ENCODE measurements at regions not wholly inside any gene's neighbourhood (a gene's known extent, or its start where the extent isn't known, plus 50 kb on each side); places are given as distances from the start of the nearest gene placed in this dataset.

DNA sequence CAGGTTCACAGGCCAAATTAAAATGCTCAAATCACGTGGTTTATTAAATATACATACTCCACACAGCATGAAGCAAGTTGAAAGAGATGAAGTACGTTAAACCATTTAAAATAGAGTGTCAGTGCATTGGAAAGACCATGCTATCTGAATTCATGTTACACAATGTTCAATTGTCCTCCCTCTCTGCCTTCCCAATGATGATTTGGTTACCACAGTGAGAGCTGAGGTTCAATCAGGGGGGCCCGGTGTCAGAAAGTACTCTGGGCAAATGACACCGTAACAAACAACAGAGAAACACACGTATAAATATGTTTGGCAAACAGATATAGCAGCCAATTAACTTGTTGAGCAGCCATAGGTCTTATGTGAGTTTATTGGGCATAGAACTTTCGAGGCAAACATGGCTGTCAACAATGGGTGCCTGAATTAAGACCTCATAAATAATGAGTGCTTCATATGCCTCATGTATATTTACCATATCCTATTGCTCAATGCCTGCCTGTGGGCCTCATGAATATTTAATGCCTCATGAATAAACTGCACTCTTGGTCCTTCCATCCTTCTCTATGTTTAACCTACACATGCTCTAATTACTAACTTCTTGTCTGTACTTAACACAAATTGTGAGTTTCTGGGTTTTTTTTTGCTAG lies 641.5 kb downstream of the PLOD2 start:
- TF ChIP-seq, protein P1, sequence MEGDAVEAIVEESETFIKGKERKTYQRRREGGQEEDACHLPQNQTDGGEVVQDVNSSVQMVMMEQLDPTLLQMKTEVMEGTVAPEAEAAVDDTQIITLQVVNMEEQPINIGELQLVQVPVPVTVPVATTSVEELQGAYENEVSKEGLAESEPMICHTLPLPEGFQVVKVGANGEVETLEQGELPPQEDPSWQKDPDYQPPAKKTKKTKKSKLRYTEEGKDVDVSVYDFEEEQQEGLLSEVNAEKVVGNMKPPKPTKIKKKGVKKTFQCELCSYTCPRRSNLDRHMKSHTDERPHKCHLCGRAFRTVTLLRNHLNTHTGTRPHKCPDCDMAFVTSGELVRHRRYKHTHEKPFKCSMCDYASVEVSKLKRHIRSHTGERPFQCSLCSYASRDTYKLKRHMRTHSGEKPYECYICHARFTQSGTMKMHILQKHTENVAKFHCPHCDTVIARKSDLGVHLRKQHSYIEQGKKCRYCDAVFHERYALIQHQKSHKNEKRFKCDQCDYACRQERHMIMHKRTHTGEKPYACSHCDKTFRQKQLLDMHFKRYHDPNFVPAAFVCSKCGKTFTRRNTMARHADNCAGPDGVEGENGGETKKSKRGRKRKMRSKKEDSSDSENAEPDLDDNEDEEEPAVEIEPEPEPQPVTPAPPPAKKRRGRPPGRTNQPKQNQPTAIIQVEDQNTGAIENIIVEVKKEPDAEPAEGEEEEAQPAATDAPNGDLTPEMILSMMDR (conservative IDR thresholded peaks at IDR 0.05; ENCODE audit: low read depth, low read length): no peak
- TF ChIP-seq EZH2 (IDR thresholded peaks at IDR 0.05; ENCODE audit: borderline replicate concordance, low read depth, low read length, poor library complexity, severe bottlenecking): no peak

Data from A673 (cell line).